Mammary epithelial cell (primary cell): ENCODE measurements at regions not wholly inside any gene's neighbourhood (a gene's known extent, or its start where the extent isn't known, plus 50 kb on each side); places are given as distances from the start of the nearest gene placed in this dataset.

Experiments used
- CTCF ChIP-seq, 2 donors: IDR thresholded peaks in 1 of 2; conservative IDR thresholded peaks in 1 of 2; 2 replicates each; pipeline ENCODE4 v1.5.1; 2011 to 2012; ENCODE audit warnings: inconsistent platforms in 2 of 2, low read length in 2 of 2, mild to moderate bottlenecking in 2 of 2, control low read depth in 1 of 2, low read depth in 1 of 2; ENCODE audit not compliant: insufficient read depth in 1 of 2; ENCODE audit errors: extremely low read depth in 1 of 2
- EZH2 ChIP-seq: IDR thresholded peaks from 2 replicates; pipeline ENCODE4 v1.6.1; 2012; ENCODE audit warnings: low read length, inconsistent platforms, borderline replicate concordance

- no peak for TF ChIP-seq CTCF (conservative IDR thresholded peaks at IDR 0.05 in 1 of 2, IDR thresholded peaks at IDR 0.05 in 1 of 2; ENCODE audit: extremely low read depth in 1 of 2, insufficient read depth in 1 of 2, low read depth in 1 of 2, low read length in 2 of 2)
- TF ChIP-seq EZH2 = no peak
Measured at GRCh38 chr17:36707904-36708303, 106.5 kb downstream of the MRM1 start.
